ENCODE measurements at regions not wholly inside any gene's neighbourhood (a gene's known extent, or its start where the extent isn't known, plus 50 kb on each side); places are given as distances from the start of the nearest gene placed in this dataset.

GRCh38 chr7:20475756-20476155, 139.7 kb upstream of the ABCB5 start:
- Histone ChIP-seq H2BK120ac (ENCODE audit: low read depth, low read length, poor library complexity, severe bottlenecking) (no peak overlapping the region), H4K91ac (ENCODE audit: insufficient read length, low read depth, low read length) (no peak overlapping the region), H3K4me1 (ENCODE audit: insufficient read depth, low read length) (no peaks in the 10 kb centered on the region), H2AK5ac (ENCODE audit: insufficient read length, low read length) (no peak overlapping the region), H2BK5ac (ENCODE audit: insufficient read length, low read length) (no peak overlapping the region), H2BK20ac (ENCODE audit: low read depth, low read length, poor library complexity, severe bottlenecking) (no peak overlapping the region), H3K23me2 (ENCODE audit: insufficient read length, low read depth, low read length, poor library complexity, severe bottlenecking) (no peaks in the 10 kb centered on the region), H4K20me1 (ENCODE audit: control insufficient read depth, insufficient read depth, insufficient read length) (no peaks in the 10 kb centered on the region), H3K23ac (ENCODE audit: insufficient read length, low read depth, low read length) (no peak overlapping the region), H4K8ac (replicated peaks; ENCODE audit: insufficient read length, low read depth, low read length) (no peak overlapping the region), H3K14ac (ENCODE audit: insufficient read depth, low read length) (no peak overlapping the region), H2AFZ (ENCODE audit: low read length) (no peak overlapping the region), H3K4ac (ENCODE audit: low read depth, low read length) (no peak overlapping the region), H3T11ph (ENCODE audit: low read length) (no peak overlapping the region), H3K9ac (ENCODE audit: extremely low read depth, insufficient read length, low read length) (no peak overlapping the region), H3K4me2 (ENCODE audit: insufficient read depth, insufficient read length, low read length) (no peak overlapping the region), H3K79me1 (ENCODE audit: insufficient read depth, low read depth, low read length, poor library complexity, severe bottlenecking) (no peaks in the 10 kb centered on the region), H3K27me3 (ENCODE audit: insufficient read depth, low read length) (no peaks in the 10 kb centered on the region), H3K9me3 (ENCODE audit: control insufficient read depth, low read depth, low read length) (no peaks in the 10 kb centered on the region), H3K56ac (ENCODE audit: insufficient read length, low read depth, low read length) (no peak overlapping the region), H3K18ac (ENCODE audit: insufficient read length, low read depth, low read length) (no peak overlapping the region), H2BK12ac (ENCODE audit: insufficient read length, low read depth, low read length) (no peak overlapping the region), H4K5ac (ENCODE audit: insufficient read length, low read depth, low read length) (no peak overlapping the region), H2BK15ac (ENCODE audit: low read depth, low read length) (no peak overlapping the region), H3K79me2 (ENCODE audit: insufficient read depth, low read length) (no peaks in the 10 kb centered on the region), H3K27ac (ENCODE audit: insufficient read length, low read depth, low read length) (no peak overlapping the region)
- no peaks in the 10 kb centered on the region for H3K36me3 Mint-ChIP-seq (ENCODE audit: insufficient read depth in 1 of 3, low read depth in 3 of 3)
- no peak for DNase-seq
- H3K27ac Mint-ChIP-seq, result no peak overlapping the region
- peaks cover 3 to 6% of the 10 kb centered on the region in 2 experiments; a peak in 3 of 4 replicates for H3K4me1 Mint-ChIP-seq
- no peak overlapping the region for H3K4me3 Mint-ChIP-seq
- H3K27me3 Mint-ChIP-seq (ENCODE audit: low read depth), result no peaks in the 10 kb centered on the region
- TF ChIP-seq CTCF (conservative IDR thresholded peaks at IDR 0.05), result no peak
- H3K9me3 Mint-ChIP-seq, result no peaks in the 10 kb centered on the region
